Sigmoid colon (tissue), 4 donors: ENCODE measurements at regions not wholly inside any gene's neighbourhood (a gene's known extent, or its start where the extent isn't known, plus 50 kb on each side); places are given as distances from the start of the nearest gene placed in this dataset.

Experiments
- CTCF ChIP-seq, 4 experiments: fragments of 450-650 bp in 3 of 4; fragments of 200-600 bp in 1 of 4; IDR thresholded peaks; one replicate each; pipeline ENCODE4 v1.5.1; 2016 to 2019; ENCODE audit warnings: antibody characterized with exemption in 4 of 4, mild to moderate bottlenecking in 3 of 4, moderate library complexity in 2 of 4
- EP300 ChIP-seq, 4 donors: sonication (generic); formaldehyde crosslinking; IDR thresholded peaks; one replicate each; pipeline ENCODE4 v1.6.1; 2017; ENCODE audit warnings: antibody characterized with exemption in 4 of 4
- POLR2A ChIP-seq, 2 donors: fragments of 450-650 bp; IDR thresholded peaks; one replicate each; pipeline ENCODE4 v1.6.1; 2016; ENCODE audit warnings: antibody characterized with exemption in 2 of 2, mild to moderate bottlenecking in 2 of 2, moderate library complexity in 2 of 2
- POLR2AphosphoS5 ChIP-seq, 4 donors: sonication (generic); formaldehyde crosslinking; IDR thresholded peaks; one replicate each; pipeline ENCODE4 v1.6.1; 2017; ENCODE audit warnings: antibody characterized with exemption in 4 of 4

- TF ChIP-seq POLR2AphosphoS5 (IDR thresholded peaks at IDR 0.05) (no peak), POLR2A (IDR thresholded peaks at IDR 0.05) (no peak), CTCF (IDR thresholded peaks at IDR 0.05) (no peak), EP300 (IDR thresholded peaks at IDR 0.05) (no peak)
Measured at GRCh38 chr2:125418483-125418882, 1237.5 kb upstream of the GYPC start.
